Sigmoid colon (tissue), 3 donors: ENCODE measurements at regions not wholly inside any gene's neighbourhood (a gene's known extent, or its start where the extent isn't known, plus 50 kb on each side); places are given as distances from the start of the nearest gene placed in this dataset.

Experiments used
- POLR2A ChIP-seq, 2 donors: fragments of 450-650 bp; IDR thresholded peaks; one replicate each; pipeline ENCODE4 v1.6.1; 2016; ENCODE audit warnings: antibody characterized with exemption in 2 of 2, mild to moderate bottlenecking in 2 of 2, moderate library complexity in 2 of 2
- TF ChIP-seq, protein P1 (sequence below), 4 experiments: fragments of 450-650 bp in 3 of 4; fragments of 200-600 bp in 1 of 4; IDR thresholded peaks; one replicate each; pipeline ENCODE4 v1.5.1; 2016 to 2019; ENCODE audit warnings: antibody characterized with exemption in 4 of 4, mild to moderate bottlenecking in 3 of 4, moderate library complexity in 2 of 4

- TF ChIP-seq, protein P1, sequence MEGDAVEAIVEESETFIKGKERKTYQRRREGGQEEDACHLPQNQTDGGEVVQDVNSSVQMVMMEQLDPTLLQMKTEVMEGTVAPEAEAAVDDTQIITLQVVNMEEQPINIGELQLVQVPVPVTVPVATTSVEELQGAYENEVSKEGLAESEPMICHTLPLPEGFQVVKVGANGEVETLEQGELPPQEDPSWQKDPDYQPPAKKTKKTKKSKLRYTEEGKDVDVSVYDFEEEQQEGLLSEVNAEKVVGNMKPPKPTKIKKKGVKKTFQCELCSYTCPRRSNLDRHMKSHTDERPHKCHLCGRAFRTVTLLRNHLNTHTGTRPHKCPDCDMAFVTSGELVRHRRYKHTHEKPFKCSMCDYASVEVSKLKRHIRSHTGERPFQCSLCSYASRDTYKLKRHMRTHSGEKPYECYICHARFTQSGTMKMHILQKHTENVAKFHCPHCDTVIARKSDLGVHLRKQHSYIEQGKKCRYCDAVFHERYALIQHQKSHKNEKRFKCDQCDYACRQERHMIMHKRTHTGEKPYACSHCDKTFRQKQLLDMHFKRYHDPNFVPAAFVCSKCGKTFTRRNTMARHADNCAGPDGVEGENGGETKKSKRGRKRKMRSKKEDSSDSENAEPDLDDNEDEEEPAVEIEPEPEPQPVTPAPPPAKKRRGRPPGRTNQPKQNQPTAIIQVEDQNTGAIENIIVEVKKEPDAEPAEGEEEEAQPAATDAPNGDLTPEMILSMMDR (IDR thresholded peaks at IDR 0.05) = no peak
- no peak for TF ChIP-seq POLR2A (IDR thresholded peaks at IDR 0.05)
These were observed 352.6 kb upstream of the SGCD start for GRCh38 chr5:155974369-155974768.
